Colonic mucosa (tissue), 4 donors: ENCODE measurements at regions not wholly inside any gene's neighbourhood (a gene's known extent, or its start where the extent isn't known, plus 50 kb on each side); places are given as distances from the start of the nearest gene placed in this dataset.

Experiments used
- DNase-seq: peaks from one replicate; pipeline ENCODE4 v3.0.0-alpha.2; 2020
- H3K27ac ChIP-seq: fragments of 200-600 bp; one replicate; pipeline ENCODE4 v1.8.0; 2021
- H3K27me3 ChIP-seq: fragments of 200-600 bp; one replicate; pipeline ENCODE4 v1.8.0; 2021
- H3K36me3 ChIP-seq: fragments of 200-600 bp; one replicate; pipeline ENCODE4 v1.8.0; 2021
- H3K4me1 ChIP-seq: fragments of 200-600 bp; one replicate; pipeline ENCODE4 v1.8.0; 2021; ENCODE audit warnings: mild to moderate bottlenecking
- H3K4me3 ChIP-seq: fragments of 200-600 bp; one replicate; pipeline ENCODE4 v1.8.0; 2021
- H3K9ac ChIP-seq, 2 donors: one replicate each; pipeline ENCODE4 v1.7.0; 2013; ENCODE audit warnings: control low read depth in 2 of 2, low read depth in 2 of 2, low read length in 2 of 2
- H3K9me3 ChIP-seq: fragments of 200-600 bp; one replicate; pipeline ENCODE4 v1.8.0; 2021
- intact Hi-C: fragments of 100-400 bp; cut with DNase I; formaldehyde crosslinking; loops from one replicate; pipeline ENCODE4 v1.14.1; 2022
- TF ChIP-seq, protein P1 (sequence below): fragments of 200-600 bp; IDR thresholded peaks from one replicate; pipeline ENCODE4 v1.8.0; 2022; ENCODE audit warnings: antibody characterized with exemption, mild to moderate bottlenecking
- donor health status: healthy.
- donor health status: DM: no; HTN: no; CAD: no.
- donor health status: DM: no; HTN: no; CAD: no.

DNA sequence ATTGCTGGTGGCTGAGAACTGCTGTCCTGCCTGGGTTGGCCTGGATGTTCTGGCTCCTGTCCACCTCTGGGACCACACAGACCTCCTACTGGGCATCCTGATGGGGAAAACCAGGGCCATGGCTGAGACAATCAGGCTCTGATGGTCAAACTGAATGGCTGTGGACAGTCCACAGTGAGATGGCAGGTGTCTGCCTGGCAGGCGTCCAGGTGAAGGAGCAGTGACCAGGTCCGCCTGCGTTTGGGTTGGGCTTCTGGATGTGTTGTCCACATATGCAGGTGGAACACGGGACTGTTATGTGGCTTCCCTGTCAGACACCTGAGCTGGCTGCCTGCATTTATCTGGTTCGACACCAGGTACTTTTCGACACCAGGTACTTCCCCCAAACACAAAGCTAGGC, 241.7 kb downstream of the BUB3 start:
- no peak overlapping the region for H3K4me3 ChIP-seq
- intact Hi-C loops = no loop called here
- H3K36me3 ChIP-seq = no peaks in the 10 kb centered on the region
- TF ChIP-seq, protein P1, sequence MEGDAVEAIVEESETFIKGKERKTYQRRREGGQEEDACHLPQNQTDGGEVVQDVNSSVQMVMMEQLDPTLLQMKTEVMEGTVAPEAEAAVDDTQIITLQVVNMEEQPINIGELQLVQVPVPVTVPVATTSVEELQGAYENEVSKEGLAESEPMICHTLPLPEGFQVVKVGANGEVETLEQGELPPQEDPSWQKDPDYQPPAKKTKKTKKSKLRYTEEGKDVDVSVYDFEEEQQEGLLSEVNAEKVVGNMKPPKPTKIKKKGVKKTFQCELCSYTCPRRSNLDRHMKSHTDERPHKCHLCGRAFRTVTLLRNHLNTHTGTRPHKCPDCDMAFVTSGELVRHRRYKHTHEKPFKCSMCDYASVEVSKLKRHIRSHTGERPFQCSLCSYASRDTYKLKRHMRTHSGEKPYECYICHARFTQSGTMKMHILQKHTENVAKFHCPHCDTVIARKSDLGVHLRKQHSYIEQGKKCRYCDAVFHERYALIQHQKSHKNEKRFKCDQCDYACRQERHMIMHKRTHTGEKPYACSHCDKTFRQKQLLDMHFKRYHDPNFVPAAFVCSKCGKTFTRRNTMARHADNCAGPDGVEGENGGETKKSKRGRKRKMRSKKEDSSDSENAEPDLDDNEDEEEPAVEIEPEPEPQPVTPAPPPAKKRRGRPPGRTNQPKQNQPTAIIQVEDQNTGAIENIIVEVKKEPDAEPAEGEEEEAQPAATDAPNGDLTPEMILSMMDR = no peak
- no peaks in the 10 kb centered on the region for H3K27me3 ChIP-seq
- no peak overlapping the region for H3K27ac ChIP-seq
- no peaks in the 10 kb centered on the region for H3K9me3 ChIP-seq
- no peak overlapping the region for H3K9ac ChIP-seq
- no peak for DNase-seq
- no peaks in the 10 kb centered on the region for H3K4me1 ChIP-seq

GRCh38 chr10:123398180-123398591, 244.0 kb downstream of the BUB3 start:
- H3K4me3 ChIP-seq = no peak overlapping the region
- intact Hi-C loops = no loop called here
- H3K27me3 ChIP-seq = no peaks in the 10 kb centered on the region
- H3K4me1 ChIP-seq = no peaks in the 10 kb centered on the region
- DNase-seq = no peak
- no peaks in the 10 kb centered on the region for H3K36me3 ChIP-seq
- no peak overlapping the region for H3K27ac ChIP-seq
- H3K9ac ChIP-seq = no peak overlapping the region
- TF ChIP-seq, protein P1 = no peak
- no peaks in the 10 kb centered on the region for H3K9me3 ChIP-seq

GRCh38 chr10:123398756-123399155, 244.6 kb downstream of the BUB3 start:
- Histone ChIP-seq H3K4me3 (no peak overlapping the region), H3K27me3 (no peaks in the 10 kb centered on the region), H3K27ac (no peak overlapping the region), H3K9me3 (no peaks in the 10 kb centered on the region), H3K9ac (no peak overlapping the region), H3K36me3 (no peaks in the 10 kb centered on the region), H3K4me1 (no peaks in the 10 kb centered on the region)
- DNase-seq = no peak
- intact Hi-C loops = no loop called here
- TF ChIP-seq, protein P1 = no peak

DNA sequence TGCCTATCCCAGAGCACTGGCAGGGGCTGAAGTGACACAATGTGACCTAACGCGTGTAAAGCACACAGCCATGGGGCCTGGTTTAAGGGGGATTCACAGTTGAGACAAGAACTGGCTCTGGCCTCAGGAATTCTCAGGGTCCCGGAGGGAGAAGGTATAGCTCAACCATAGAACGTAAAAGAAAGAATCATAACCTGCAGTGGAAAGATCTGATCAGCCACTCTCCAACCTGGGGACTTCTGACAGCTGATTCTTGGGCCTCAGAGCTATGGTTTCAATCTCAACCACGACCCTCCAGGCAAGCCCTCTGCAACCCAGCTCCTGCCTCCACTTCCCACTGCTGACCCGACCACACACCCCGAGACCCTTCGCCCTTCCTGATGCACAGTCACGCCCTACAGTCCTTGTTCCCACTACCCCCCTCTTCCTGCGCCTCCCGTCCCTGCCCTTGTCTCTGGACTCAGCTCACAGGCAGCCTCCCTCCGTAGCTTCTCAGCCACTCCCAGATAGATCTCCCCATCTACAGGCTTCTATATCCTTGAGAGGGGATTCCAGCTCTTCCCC, 245.2 kb downstream of the BUB3 start:
- no peak for DNase-seq
- no peak overlapping the region for H3K27ac ChIP-seq
- intact Hi-C loops = no loop called here
- H3K9ac ChIP-seq = no peak overlapping the region
- TF ChIP-seq, protein P1 = no peak
- no peak overlapping the region for H3K4me3 ChIP-seq
- H3K36me3 ChIP-seq = no peaks in the 10 kb centered on the region
- H3K4me1 ChIP-seq = no peaks in the 10 kb centered on the region
- no peaks in the 10 kb centered on the region for H3K9me3 ChIP-seq
- H3K27me3 ChIP-seq = no peaks in the 10 kb centered on the region

- Histone ChIP-seq H3K4me1 (no peaks in the 10 kb centered on the region), H3K27ac (no peak overlapping the region), H3K9me3 (no peaks in the 10 kb centered on the region), H3K4me3 (no peak overlapping the region), H3K27me3 (no peaks in the 10 kb centered on the region), H3K36me3 (no peaks in the 10 kb centered on the region), H3K9ac (no peak overlapping the region)
- no peak for DNase-seq
- TF ChIP-seq, protein P1 = no peak
- intact Hi-C loops = no loop called here
These were observed 247.8 kb downstream of the BUB3 start for GRCh38 chr10:123402021-123402420.
